HEK293T (cell line): ENCODE measurements at regions not wholly inside any gene's neighbourhood (a gene's known extent, or its start where the extent isn't known, plus 50 kb on each side); places are given as distances from the start of the nearest gene placed in this dataset.

Source experiments
- CTCF ChIA-PET: fragments of 350-600 bp; formaldehyde crosslinking; extraction: SDS; loops from one replicate; lab custom pipeline; 2021; ENCODE audit warnings: antibody characterized with exemption, inconsistent platforms; lab: Yijun Ruan, JAX
- POLR2A ChIA-PET: fragments of 350-600 bp; formaldehyde crosslinking; extraction: SDS; loops from one replicate; lab custom pipeline; 2020; ENCODE audit warnings: antibody characterized with exemption, inconsistent platforms; lab: Yijun Ruan, JAX
- DNase-seq: peaks from one replicate; pipeline ENCODE4 v3.0.0; 2012; ENCODE audit warnings: mixed read lengths; ENCODE audit errors: extremely low spot score
- ARNT ChIP-seq: fragments of 450-650 bp; IDR thresholded peaks from 2 replicates; pipeline ENCODE4 v1.6.1; 2017; ENCODE audit warnings: mild to moderate bottlenecking
- BHLHE40 ChIP-seq: fragments of 450-650 bp; IDR thresholded peaks from 2 replicates; pipeline ENCODE4 v1.6.1; 2016; ENCODE audit warnings: mild to moderate bottlenecking, moderate library complexity, borderline replicate concordance
- CTBP1 ChIP-seq: fragments of 450-650 bp; IDR thresholded peaks from 2 replicates; pipeline ENCODE4 v1.6.1; 2016; ENCODE audit warnings: borderline replicate concordance
- ELF4 ChIP-seq: fragments of 450-650 bp; IDR thresholded peaks from 2 replicates; pipeline ENCODE4 v1.6.1; 2017; ENCODE audit warnings: antibody characterized with exemption
- FOXA1 ChIP-seq: fragments of 450-650 bp; IDR thresholded peaks from 2 replicates; pipeline ENCODE4 v1.6.1; 2016; ENCODE audit warnings: mild to moderate bottlenecking
- FOXK2 ChIP-seq: fragments of 450-650 bp; IDR thresholded peaks from 2 replicates; pipeline ENCODE4 v1.6.1; 2016; ENCODE audit warnings: mild to moderate bottlenecking
- FOXM1 ChIP-seq: fragments of 450-650 bp; IDR thresholded peaks from 2 replicates; pipeline ENCODE4 v1.6.1; 2017; ENCODE audit warnings: mild to moderate bottlenecking, borderline replicate concordance
- HDGF ChIP-seq: fragments of 450-650 bp; IDR thresholded peaks from 2 replicates; pipeline ENCODE4 v1.6.1; 2017; ENCODE audit warnings: antibody characterized with exemption, borderline replicate concordance
- L3MBTL2 ChIP-seq: fragments of 450-650 bp; conservative IDR thresholded peaks from 2 replicates; pipeline ENCODE4 v1.6.1; 2016; ENCODE audit warnings: mild to moderate bottlenecking
- LEF1 ChIP-seq: fragments of 450-650 bp; IDR thresholded peaks from 2 replicates; pipeline ENCODE4 v1.6.1; 2017; ENCODE audit warnings: mild to moderate bottlenecking, borderline replicate concordance
- NFRKB ChIP-seq: fragments of 450-650 bp; IDR thresholded peaks from 2 replicates; pipeline ENCODE4 v1.6.1; 2016; ENCODE audit warnings: mild to moderate bottlenecking, moderate library complexity
- PKNOX1 ChIP-seq: fragments of 450-650 bp; IDR thresholded peaks from 2 replicates; pipeline ENCODE4 v1.6.1; 2016
- SP1 ChIP-seq: fragments of 450-650 bp; IDR thresholded peaks from 2 replicates; pipeline ENCODE4 v1.6.1; 2017
- SUZ12 ChIP-seq: fragments of 450-650 bp; IDR thresholded peaks from 2 replicates; pipeline ENCODE4 v1.6.1; 2016; ENCODE audit warnings: mild to moderate bottlenecking
- TARDBP ChIP-seq: fragments of 450-650 bp; IDR thresholded peaks from 2 replicates; pipeline ENCODE4 v1.6.1; 2016
- ZNF384 ChIP-seq: fragments of 450-650 bp; IDR thresholded peaks from 2 replicates; pipeline ENCODE4 v1.6.1; 2016

DNA sequence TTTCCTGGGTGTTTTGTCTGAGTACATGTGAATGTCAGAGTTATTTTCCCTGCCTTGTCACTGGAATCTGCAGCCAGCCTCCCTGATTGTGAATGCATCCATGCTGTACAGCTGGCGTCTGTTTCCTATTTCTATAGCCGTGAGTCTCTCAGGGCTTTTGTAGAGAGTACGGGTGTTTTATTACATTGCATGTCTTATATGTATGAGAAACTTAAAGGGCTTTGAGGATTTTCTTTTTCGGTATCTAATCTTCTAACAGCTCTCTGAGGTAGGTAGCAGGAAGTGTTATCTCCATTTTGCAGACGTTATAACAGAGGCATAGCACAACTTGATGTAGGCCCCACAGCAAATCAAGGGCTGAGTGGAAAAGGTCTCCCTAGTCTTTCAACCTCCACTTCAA lies 272.9 kb downstream of the PRL start:
- TF ChIP-seq L3MBTL2 (no peak), FOXK2 (no peak), ELF4 (no peak), NFRKB (no peak), ZNF384 (no peak), BHLHE40 (no peak), ARNT (no peak), FOXA1 (no peak), HDGF (no peak), CTBP1 (no peak), SP1 (no peak), TARDBP (no peak), FOXM1 (no peak), LEF1 (no peak), PKNOX1 (no peak), SUZ12 (no peak)
- no peak for DNase-seq
- POLR2A ChIA-PET: interaction anchor here (0.9 kb wide), 1 partner anchor 10 kb away, joined by 3 read pairs; no protein-coding TSS in a partner anchor
- CTCF ChIA-PET: no interaction called here

DNA sequence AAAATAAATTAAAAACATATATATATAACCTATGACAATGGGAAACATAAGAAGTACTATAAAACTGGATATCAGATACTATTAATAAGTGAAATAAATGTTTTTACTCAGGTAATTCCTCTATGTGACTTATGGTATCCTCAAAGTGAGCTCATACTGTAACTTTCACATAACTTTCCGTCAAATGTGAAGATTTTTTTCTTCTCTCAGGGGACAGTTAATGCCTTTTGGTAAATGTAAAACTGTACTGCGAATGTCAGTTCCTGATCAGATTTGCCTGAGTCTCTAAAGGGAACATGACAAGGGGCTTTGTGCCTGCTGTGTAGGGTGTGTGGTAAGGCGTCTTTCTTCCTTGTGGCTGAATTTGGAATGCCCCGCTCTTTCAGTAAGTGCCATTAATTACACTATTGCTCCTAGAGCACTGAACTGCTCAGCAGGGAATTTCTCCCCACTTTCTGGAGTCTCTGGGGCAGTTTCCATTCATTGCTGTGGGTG lies 271.8 kb downstream of the PRL start:
- POLR2A ChIA-PET: interaction anchor here (1.5 kb wide), 1 partner anchor 21 kb away, joined by 3 read pairs; no protein-coding TSS in a partner anchor
- TF ChIP-seq CTBP1: no peak
- no peak for TF ChIP-seq FOXA1
- no peak for TF ChIP-seq ELF4
- no peak for TF ChIP-seq TARDBP
- no peak for TF ChIP-seq HDGF
- no peak for TF ChIP-seq BHLHE40
- no peak for TF ChIP-seq L3MBTL2
- no peak for TF ChIP-seq PKNOX1
- TF ChIP-seq LEF1: no peak
- no peak for TF ChIP-seq SUZ12
- TF ChIP-seq SP1: no peak
- no peak for TF ChIP-seq ZNF384
- no peak for TF ChIP-seq FOXM1
- no peak for TF ChIP-seq FOXK2
- TF ChIP-seq ARNT: no peak
- TF ChIP-seq NFRKB: no peak
- CTCF ChIA-PET: interaction anchor here (0.6 to 0.7 kb wide), 3 partner anchors 11 to 530 kb away, joined by 3 to 5 read pairs (median 3); no protein-coding TSS in a partner anchor
- no peak for DNase-seq

DNA sequence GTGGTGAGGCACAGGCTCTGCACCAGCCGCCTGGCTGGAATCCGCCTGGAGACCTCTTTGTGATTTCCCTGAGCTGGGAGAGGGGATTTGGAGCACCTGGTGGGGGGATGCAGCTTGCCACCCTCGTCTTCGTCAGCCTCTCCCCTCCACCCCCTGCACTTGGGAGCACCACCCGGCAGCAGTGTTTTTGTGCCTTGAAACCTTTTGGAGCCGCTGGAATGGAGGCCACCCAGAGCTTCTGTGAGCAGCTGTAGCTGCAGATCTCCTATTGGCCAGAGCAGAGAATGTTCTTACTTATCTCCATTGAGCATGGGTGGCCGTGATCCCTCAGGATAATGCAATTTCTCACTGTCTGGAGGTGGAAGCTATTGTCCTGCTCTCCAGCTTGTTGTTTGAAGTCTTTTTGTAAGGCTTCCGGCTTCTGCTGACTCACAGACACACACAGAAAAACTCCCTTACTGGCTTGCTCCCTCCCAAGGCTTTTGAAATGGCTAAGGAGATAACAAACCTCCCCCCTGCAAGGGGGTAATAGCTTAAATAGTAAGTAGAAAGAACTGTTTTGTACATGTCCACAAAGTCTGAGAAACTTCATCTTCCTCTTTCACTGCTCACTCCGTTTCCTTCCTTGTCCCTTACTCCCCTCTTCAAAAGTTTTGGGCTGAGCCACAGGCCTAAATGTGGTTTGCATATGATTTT lies 271.2 kb downstream of the PRL start:
- TF ChIP-seq SUZ12 (no peak), BHLHE40 (no peak), FOXA1 (no peak), HDGF (no peak), ELF4 (no peak), NFRKB (no peak), PKNOX1 (no peak), FOXM1 (no peak), ARNT (no peak), SP1 (no peak), L3MBTL2 (no peak), FOXK2 (no peak), TARDBP (no peak), ZNF384 (no peak), CTBP1 (no peak), LEF1 (no peak)
- ChIA-PET CTCF (interaction anchor here (0.7 kb wide), 1 partner anchor 10 kb away, joined by 3 read pairs; no protein-coding TSS in a partner anchor), POLR2A (interaction anchor here (1.5 kb wide), 1 partner anchor 22 kb away, joined by 3 read pairs; no protein-coding TSS in a partner anchor)
- DNase-seq: no peak

- POLR2A ChIA-PET: no interaction called here
- CTCF ChIA-PET: no interaction called here
- no peak for DNase-seq
- no peak for TF ChIP-seq FOXA1
- no peak for TF ChIP-seq HDGF
- no peak for TF ChIP-seq SUZ12
- no peak for TF ChIP-seq FOXM1
- no peak for TF ChIP-seq ZNF384
- TF ChIP-seq TARDBP: no peak
- TF ChIP-seq LEF1: no peak
- TF ChIP-seq BHLHE40: no peak
- no peak for TF ChIP-seq ELF4
These were observed 270.6 kb downstream of the PRL start for GRCh38 chr6:22026164-22026678.

DNA sequence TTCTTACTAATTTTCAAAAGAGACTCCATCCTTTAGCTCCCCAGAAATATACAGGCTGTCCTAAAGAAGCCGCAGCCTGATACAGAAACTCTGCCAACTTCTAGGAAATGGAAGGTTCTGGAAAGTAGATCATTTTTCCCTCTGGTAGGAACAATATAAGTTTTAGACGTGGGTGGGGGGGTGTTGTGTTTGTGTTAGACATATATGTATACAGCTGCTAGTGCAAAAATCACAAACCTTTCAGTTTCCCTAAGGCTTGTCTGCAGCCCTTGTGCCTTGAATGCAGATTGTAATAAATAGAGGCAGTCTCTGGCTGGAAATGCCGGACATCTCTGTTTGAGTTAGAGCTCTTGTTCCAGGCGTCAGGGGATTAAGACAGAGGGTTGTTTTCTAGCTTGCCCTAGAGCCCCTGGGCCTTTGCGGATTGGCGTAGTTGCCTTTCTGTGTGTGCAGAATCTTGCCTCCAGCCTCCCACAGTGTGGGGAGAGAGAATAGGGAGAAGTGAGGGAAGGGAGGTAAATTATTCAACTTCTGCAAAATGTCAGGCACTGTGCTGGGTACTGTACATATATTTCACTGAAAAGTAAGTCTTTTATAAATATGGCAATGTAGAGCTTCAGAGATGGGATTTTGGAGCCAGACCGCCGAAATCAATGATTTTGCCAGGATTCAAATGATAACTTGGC lies 269.7 kb downstream of the PRL start:
- POLR2A ChIA-PET: no interaction called here
- TF ChIP-seq NFRKB (no peak), HDGF (no peak), SP1 (no peak), CTBP1 (no peak), FOXK2 (no peak), FOXM1 (no peak), ZNF384 (no peak), SUZ12 (no peak), ARNT (no peak), LEF1 (no peak), TARDBP (no peak), FOXA1 (no peak), ELF4 (no peak), PKNOX1 (no peak), L3MBTL2 (no peak), BHLHE40 (no peak)
- CTCF ChIA-PET: no interaction called here
- DNase-seq: no peak
